Activated effector memory CD4-positive, alpha-beta T cell treated with anti-CD3 and anti-CD28 coated beads, Interleukin-2, amount 50 U/mL, for 16 hours (primary cell): ENCODE measurements at regions not wholly inside any gene's neighbourhood (a gene's known extent, or its start where the extent isn't known, plus 50 kb on each side); places are given as distances from the start of the nearest gene placed in this dataset.

Experiments used
- DNase-seq: peaks from one replicate; pipeline ENCODE4 v3.0.0-alpha.2; 2020

DNA sequence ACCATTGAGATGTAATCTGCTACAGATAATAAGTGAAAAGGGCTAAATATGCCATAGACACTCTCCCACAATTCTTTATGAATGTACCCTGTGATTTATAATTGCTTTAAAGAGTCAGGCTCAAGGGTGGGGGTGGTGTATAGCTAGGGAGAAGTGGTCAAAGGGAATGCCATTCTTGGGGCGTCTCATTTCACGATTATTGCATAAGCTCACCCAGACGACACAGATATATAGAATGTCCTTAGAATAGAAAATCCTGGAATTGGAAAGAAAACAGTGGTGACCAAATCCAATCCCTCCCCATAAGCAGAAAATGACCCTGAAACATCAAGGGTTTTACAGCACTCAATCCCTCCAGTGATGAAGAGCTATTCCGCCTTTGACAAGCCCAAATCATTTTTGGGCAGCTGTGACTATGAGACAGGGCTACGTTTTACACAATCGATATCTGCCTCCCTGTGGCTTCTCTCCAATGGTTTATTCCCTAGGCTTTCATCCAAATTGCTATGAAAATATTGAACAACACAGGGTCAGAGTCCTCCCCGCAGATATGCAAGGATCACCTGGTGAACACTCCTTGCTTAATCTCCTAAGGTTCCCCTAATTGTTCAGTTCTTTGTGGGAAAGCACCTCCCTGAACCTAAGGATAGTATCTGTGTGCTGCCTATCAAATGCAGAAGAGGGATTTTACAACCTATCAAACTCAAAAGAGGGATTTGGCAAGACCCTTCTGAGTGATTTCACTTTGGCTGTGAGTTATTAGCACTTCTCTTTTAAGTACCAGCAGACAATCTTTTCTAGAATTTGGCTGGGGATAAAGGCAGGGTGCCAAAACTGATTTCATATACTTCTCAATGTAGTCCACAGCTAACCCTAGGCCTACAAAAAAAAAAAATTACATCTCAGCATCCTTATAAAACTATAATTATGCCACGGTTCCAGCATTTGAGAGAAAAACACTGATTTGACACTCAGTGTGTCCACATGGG lies 144.9 kb upstream of the CDH6 start:
- DNase-seq, result no peak

DNA sequence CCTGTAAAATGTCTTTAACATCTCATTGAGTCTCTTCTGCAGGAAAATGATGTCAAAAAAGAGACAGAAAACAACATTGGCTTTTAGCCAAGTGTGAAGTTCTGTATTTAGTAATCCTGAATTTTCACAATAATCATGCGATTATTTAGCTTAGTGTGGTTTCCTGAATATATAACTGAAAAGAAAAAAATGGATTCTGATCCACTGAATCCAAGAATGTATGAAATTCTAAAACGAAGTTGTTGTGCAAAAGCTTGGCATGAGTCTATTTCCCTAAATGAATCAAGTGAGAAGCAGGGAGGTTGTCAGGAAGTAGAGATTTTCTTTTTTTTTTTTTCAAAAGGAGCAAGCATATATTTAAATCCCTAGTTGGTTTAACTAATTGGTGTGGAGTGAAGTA lies 145.9 kb upstream of the CDH6 start:
- no peak for DNase-seq

DNA sequence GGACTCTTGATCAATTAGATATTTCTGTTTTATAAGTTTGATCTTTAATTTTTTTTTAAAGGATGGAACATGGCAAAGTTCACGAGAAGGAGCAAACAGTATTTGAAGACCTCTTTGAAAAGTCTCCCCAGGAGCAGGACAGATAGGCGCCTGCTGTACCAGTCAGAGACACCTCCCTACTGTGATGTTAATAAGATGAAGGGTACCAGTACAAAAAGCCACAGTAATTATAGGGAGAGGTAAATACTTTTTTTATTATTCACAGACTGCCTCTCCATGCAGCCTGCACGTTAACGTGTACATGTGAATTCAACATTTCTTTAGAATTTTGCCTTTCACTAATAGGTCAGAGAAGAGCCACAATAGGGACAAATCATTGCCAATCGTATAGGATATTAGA lies 146.5 kb upstream of the CDH6 start:
- no peak for DNase-seq

DNA sequence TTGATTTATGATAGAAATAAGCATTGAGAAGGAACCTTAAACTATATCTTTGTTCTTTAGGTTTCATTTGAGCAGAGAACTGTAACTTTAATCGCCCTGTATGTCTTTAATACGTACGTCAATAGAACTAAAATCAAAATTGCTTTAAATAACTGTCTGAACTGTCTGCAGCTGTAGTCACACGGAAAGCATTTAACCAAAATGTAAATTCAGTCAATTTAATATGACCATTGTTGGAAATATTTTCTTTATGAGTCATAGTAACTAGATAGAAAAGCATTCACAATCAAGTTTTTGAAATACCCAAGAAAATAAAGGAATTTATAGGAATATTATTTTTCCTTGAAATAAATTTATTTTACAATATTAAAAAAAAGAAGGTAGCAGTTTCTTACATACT lies 157.1 kb upstream of the CDH6 start:
- DNase-seq, result no peak

DNA sequence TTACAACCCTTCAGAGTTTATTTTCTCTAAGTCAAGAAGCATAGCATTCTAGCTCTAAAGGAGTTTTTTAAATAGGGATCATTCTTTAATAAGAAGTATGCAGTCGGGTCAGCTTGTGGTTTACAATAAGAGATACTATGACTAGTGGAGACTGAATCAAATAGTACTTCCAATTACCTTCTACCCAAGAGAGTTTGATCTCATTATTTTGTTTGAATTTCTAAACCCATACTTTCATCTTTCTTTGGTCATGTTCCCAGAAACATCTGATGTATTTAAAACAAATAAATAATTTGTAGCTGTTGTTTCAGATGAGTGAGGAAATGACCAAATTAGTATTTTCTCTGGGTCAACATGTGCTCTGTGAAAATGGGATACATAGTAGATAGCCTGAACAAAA lies 160.2 kb upstream of the CDH6 start:
- no peak for DNase-seq

DNA sequence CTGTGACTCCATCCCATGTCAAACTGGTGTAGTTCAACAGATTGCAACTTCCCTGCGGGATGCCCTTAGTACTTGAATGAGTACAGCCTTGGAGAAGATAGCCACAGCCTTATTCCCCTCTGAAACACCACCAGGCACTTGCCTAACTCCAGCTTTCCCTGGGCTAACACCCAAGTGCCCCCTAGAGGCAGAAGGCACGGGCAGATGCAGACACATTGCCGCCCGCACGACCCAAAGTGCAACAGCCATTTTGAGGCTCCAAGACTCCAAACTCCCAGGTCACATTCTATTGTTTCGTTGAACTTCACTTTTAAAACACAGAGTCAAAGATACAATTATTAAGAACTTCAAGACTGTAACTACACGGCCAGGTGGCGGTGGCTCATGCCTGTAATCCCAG lies 163.6 kb upstream of the CDH6 start:
- DNase-seq, result no peak

DNA sequence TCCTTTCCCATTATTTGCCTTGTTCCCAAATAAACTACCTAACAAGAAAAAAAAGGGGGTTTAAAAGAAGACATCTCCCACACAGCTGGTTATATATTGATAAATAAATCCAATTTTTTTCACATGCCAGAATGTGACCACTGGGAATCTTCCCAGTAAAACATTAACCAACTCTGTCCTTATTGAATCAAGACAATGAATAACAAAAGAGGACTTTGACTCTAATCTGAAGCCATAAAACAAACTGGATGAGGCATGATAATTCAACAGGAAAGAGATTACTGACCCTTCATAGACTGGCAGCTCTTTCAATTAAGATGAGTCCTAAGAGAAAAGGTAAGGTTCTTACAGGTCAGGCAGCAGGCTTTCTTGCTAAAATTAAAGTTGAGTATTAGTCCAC lies 165.8 kb upstream of the CDH6 start:
- no peak for DNase-seq

DNA sequence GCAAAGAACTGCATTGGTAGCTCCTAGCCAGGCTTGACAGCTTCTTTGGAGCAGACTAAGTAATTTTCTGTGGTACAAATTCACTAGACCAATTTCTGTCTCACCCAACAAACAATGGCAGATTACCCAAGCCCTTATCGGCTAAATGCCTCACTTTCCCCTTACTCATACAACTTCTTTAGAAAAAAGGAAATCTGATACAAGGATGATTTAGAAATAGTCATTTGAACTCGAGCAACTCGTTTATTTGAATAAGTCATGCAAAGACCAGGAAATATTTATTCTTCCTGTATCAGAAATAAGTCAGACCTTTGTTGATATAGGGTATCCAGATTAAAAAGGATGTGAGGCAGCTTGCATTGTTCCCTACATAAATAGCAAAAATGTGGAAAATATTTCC lies 170.4 kb upstream of the CDH6 start:
- DNase-seq, result no peak

DNA sequence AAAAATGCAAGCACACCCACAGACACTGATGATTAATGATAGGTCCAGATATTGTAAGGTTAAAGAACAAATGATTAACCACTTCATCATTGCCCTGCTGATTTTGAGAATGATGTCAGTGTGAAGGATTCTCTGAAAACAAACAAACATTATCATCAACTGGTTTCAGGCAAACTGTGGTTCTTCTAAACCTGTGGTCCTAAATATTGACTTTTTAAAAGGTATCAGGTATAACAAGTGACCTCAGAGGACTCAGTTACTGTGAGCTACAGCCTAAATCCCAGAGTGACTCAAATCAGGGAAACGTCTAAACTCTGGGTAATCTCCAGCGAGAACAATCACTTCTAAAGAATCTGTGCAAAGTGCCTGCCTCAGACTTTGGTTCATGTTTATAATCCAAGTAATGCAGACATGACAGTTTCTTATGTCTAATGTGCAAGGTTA lies 172.3 kb upstream of the CDH6 start:
- no peak for DNase-seq

DNA sequence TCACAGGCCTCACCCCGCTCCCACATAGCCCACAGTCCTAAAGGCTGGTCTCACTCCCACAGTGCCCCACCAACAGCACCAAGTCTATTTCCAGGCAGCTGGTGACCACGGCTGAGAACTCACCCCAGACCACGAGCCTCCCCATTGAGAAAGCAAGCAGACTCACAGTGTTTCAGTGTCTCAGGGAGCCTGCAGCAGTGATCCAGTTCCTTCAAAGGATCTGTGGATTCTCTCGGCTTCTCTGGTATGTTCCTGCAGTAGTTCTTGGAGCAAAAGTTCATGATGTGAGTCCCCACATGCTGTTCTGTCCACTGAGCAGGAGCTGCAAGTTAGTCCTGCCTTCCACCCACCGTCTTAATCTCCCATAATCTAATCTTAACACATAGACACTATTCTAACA lies 185.3 kb upstream of the CDH6 start:
- DNase-seq, result no peak

DNA sequence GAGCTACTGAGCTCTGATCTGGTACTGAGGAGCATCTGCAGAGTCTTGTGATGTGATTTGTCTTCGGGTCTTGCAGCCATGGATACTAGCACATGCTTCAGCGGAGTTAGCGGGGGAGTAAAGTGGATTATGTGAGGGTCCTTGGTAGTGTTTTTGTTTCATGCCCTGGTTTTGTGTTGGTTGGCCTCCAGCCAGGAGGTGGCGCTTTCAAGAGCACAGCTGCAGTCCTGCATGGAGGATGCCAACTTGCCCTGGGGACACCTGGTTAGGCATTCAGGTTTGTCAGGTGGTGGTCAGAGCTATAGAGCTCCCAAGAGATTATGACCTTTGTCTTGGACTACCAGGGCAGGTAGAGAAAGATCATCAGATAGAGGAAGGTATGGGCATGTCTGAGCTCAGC lies 185.8 kb upstream of the CDH6 start:
- no peak for DNase-seq

DNA sequence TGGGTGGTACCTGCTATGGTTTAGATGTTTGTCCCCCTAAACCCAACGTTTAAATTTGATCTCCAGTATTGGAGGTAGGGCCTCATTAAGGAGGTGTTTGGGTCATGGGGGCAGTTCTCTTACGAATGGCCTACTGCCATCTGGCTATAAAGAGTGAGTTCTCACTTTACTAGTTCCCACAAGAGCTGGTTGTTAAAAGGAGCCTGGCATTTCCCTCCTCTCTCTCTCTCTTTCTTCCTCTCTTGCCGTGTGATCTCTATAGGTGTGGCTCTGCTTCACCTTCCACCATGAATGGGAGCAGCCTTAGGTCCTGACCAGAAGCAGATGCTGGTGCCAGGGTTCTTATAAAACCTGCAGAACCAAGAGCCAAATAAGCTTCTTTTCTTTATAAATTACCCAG lies 193.2 kb upstream of the CDH6 start:
- DNase-seq, result no peak

DNA sequence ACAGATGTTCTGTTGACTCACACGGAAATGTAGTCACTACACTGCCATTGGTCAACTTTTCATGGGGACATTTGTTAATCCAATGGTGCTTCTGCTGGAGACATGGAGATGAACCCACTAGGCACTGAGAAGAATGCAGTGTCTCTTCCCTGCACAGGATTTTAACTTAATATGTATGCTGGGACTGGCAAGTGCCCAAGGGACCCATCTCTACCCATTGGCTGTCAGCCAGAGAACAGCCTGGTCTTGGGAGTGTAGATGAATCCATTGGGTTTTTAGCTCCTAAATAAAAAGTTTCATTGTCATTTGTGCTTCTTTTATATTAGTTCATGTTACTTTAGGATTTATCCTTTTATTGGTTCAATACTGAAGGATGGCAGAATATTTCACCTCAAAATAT lies 195.8 kb upstream of the CDH6 start:
- no peak for DNase-seq

DNA sequence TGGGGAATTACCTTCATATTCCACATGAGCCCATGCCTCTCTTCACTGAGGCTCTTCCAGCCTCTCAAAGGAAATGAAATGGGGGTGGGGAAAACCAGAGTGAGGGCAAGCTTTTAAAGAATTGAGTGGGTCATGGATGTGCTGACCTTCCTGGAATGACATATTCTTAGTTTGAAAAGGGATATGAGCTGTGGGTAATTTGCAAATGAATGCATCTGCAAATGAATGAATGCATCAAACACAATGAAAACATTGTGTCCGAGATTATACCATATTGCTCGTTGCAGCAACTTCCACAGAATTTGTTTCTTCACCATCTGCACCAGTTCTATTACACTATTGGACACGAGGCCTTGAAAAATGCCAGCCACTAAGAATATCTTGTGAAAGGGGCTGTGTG lies 198.6 kb upstream of the CDH6 start:
- no peak for DNase-seq

DNA sequence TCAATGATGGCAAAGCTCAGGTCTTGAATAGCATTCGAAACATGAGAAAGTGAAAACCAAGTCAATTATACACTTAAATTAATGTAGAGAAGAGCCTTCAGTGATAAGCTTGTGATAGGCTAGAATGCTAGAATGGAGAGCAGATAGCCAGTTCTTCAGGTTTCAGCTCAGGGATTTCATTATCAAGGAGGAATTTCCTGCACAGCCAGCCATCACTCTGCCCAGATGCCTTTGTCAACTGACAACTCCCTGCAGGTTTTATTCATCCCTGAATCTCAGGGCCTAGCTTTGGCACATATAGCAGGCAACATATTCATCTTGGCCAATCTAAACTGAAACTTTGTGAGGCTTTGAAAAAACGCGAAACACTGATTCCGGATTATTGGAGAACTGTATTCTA lies 199.3 kb upstream of the CDH6 start:
- no peak for DNase-seq

DNA sequence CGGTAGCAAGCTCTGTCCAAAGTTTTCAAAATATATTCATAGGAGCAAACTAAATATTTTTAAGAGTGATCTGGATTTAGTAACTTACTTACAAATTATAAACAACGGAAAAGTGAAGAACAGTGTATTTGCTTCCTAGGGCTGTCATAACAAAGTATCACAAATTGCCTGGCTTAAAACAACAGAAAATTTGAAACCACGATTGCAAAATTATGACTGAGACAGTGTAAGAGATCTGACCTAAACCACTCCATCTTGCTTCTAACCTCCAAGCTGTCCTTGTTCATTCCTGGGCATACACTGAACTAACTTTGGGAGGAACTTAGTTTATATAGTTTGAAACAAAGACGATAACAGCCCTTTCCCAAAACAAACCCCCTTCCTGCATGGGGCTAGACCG lies 202.0 kb upstream of the CDH6 start:
- DNase-seq, result no peak

DNA sequence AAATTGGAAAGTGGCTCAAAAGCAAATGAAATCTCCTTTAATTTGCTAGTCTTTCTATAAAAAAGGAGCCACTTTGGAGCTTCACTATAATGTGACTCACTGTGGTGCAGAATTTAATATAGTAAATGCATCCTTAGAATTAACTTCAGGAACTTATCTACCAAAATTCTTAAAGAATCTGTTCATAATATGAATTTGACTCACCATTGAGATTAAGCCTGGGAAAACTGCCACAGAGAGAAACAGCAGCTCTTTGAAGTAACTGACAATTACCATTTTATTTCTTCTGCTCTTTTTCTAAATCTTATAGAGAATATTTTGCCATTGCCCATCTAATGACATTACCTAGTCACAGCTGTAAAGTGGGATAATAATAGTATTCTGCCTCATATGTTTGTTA lies 211.9 kb upstream of the CDH6 start:
- DNase-seq, result no peak

DNA sequence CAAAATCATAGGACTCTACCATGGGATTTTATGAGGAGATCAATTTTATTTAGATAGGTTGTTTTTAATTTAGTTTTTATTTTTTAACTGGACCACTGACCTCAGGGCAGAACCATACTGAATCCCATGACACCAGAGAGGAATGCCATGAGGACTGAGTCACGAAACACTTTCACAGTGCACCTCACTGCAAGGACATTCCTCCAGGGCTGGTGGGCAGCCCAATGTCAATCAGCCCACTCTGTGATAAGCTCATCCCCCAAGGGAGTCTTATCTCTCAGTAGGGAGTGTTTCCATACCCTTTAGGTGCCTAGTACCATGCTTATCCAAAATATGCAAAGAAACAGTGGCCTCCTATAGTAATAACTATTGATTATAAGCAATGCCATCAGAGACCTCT lies 224.5 kb upstream of the CDH6 start:
- DNase-seq, result no peak

DNA sequence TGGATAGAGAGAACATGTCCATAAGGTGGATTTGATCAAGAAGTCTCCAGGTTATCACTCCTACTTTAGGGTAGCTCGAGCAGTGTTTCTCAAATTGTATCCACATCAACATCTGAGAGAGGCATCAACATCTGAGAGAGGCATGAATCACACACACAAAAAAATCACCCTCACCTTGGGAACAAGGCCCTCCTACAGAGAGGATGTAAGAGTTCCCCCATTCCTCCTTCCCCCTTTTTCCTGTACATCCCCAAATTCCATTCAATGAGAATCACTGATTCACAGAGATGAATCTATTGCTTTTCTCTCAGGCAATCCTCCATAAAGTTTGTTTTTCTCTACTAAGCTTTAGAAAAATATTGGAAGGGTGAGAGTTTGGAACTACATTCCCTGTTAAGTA lies 233.4 kb upstream of the CDH6 start:
- DNase-seq, result no peak

DNA sequence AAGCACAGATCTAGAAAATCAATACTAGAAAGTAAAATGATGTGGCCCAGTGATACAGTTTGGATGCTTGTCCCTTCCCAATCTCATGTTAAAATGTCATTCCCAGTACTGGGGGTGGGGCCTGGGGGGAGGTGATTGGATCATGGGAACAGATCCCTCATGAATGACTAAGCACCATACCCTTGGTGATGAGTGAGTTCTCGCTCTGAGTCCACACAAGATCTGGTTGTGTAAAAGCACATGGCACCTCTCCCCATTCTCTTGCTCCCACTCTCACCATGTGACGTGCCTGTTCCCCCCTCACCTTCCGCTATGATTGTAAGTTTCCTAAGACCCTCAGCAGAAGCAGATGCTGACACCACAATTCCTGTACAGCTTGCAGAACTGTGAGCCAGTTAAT lies 234.2 kb upstream of the CDH6 start:
- no peak for DNase-seq

DNA sequence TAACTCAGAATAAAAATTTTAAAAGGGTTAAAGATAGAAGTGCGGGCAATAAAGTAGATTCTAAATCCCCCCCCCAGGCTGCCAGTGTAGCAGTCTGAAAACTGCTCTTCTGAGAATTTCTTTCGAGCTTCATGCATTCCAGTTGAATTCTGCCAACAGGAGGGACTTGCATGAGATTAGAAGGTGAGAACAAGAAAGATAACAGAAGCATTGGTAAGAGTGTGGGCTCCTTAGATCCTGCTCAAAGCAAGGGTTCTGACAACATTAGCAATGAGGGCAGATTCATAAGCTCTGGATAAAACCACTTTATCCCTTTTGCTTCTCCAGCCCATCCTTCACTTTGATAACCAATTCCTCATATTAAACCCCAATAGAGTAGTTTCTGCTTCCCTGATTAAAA lies 235.9 kb upstream of the CDH6 start:
- no peak for DNase-seq

DNA sequence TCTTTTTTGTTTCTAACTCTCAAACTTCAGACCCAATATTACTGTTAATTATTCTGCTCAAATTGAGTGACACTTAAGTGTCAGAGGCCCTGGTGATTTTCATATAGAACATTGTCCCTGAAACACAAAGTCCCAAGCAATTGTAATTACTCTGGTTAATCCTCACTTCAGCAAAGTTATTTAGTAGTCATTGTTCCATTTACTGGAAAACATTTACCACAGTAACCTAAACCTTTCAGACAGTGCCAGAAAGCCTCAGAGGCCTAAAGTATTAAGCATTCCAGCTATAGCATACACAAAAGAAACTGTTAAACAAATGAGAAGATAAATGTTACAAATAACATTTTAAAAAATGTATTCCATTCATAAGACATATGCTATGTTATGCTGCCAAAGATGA lies 237.2 kb upstream of the CDH6 start:
- no peak for DNase-seq

DNA sequence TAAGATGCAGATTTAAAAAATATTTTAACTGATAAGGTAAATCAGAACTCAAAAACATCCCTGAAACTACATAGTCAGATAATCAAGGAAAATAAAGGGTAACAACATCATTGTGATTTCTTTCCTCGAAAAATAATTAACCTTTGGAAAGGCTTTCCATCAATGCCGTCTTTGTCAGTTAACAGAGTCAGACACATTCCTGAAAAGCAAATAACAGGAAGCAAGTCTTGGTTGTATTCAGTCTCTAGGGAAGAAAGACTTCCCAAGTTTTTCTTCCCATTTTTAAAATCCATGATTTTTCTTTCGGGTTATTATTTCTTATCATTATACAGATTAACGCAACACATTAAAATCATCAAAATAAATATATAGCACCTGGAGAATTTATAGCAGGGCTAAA lies 256.4 kb upstream of the CDH6 start:
- DNase-seq, result no peak

DNA sequence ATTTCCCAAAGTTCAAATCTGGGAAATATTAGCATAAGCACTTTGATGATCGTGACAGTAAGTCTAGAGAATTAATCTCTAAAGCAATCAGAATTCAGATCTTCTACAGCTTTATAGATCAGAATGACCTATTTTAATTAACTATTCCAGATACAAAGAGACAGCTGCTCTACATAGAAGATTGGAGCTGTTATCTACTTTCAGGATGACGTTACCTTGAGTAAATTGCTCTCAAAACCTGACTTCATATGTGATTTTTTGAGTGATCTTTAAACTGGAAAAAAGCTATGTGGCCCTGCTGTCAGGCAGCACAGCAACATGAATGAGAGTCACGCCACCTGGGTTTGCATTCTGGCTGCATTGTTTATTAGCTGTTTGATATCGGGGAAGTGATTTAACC lies 259.9 kb upstream of the CDH6 start:
- no peak for DNase-seq
